ENCODE measurements at regions not wholly inside any gene's neighbourhood (a gene's known extent, or its start where the extent isn't known, plus 50 kb on each side); places are given as distances from the start of the nearest gene placed in this dataset.

DNA sequence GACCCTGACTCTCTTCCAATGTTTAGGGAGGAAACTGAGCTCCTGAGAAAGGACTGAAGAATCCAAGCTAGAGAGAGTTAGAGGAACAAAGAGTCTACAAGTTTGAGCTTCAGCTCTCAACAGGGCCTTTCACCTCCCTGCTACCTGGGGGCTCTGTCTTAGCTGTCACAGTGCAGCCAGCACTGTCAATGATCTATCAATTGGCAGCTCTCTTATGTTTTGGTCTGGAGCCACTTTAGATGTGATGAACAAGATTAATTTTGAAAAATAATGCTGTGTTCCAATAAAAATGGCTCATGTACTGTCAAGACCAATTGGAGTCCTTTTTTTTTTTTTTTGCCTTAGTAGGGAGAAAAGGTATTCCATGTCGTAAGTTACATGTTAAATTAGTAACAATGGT, 215.8 kb upstream of the TRIB2 start:
- Mint-ChIP-seq H3K9me3 (ENCODE audit: insufficient read depth) (no peaks in the 10 kb centered on the region), H3K27me3 (peaks cover 10% of the 10 kb centered on the region)

DNA sequence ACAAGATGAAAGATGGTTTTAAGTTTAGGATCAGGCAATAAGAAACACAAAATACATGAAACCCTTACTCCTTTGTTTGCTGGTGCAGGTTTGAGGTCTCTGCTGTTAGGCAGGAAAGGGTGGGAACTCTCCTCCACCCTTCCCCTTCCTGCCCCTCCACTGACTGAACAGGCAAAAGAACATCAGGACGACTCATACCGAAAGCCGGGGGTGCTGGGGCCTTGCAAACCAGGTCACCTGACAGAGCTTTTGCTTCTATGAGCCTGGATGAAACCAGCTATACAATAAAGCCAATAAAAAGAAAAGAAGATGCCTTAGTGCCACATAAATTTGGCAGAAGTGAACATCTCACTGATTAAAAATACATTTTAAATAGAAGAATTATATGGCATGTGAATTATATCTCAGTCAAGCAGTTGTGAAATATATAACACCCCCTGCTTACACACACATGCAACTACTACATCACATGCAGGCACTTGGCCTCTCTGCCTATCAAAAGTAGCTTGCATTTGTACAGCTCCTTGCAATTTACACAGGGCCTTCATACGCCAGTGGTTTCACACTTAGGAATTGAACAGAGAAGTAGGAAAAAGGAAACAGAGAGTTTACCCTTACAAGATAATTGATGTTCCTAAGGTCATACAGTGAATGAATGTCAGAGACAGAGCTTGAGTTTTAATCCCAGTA, 215.1 kb upstream of the TRIB2 start:
- H3K27me3 Mint-ChIP-seq = peaks cover 11% of the 10 kb centered on the region
- Histone ChIP-seq H3K4me1 (ENCODE audit: control insufficient read depth in 2 of 2, insufficient read depth in 2 of 2, low read length in 2 of 2) (peaks cover 55 to 62% of the 10 kb centered on the region in 2 donors), H3K36me3 (replicated peaks in 1 of 2; ENCODE audit: control extremely low read depth in 1 of 2, control insufficient read depth in 1 of 2, extremely low read depth in 1 of 2, insufficient read depth in 2 of 2, low read length in 1 of 2) (no peaks in the 10 kb centered on the region), H2AFZ (ENCODE audit: insufficient read depth, low read depth, low read length, poor library complexity, severe bottlenecking) (peak overlapping the region; percentile 36), H3K4me3 (ENCODE audit: control extremely low read depth in 1 of 5, extremely low read depth in 1 of 5, insufficient read depth in 1 of 5, low read depth in 2 of 5, low read length in 4 of 5) (peak overlapping the region in 2 of 5 experiments; percentile 15 to 42), H3K27me3 (replicated peaks in 1 of 4; ENCODE audit: control extremely low read depth in 1 of 4, control insufficient read depth in 3 of 4, insufficient read depth in 4 of 4, low read length in 3 of 4) (peaks cover 0 to 8% (median 3%) of the 10 kb centered on the region in 4 experiments), H3K9me3 (ENCODE audit: control extremely low read depth in 1 of 3, control insufficient read depth in 2 of 3, insufficient read depth in 1 of 3, low read length in 2 of 3) (no peaks in the 10 kb centered on the region), H3K4me2 (replicated peaks; ENCODE audit: low read depth, low read length, poor library complexity, severe bottlenecking) (peak overlapping the region; percentile 68), H3K79me2 (ENCODE audit: control insufficient read depth, insufficient read depth, low read length) (no peaks in the 10 kb centered on the region), H3K9ac (ENCODE audit: low read length) (peak overlapping the region; percentile 51), H3K27ac (ENCODE audit: low read length in 2 of 2) (peak overlapping the region; percentile 43 to 57), H4K20me1 (ENCODE audit: control insufficient read depth, insufficient read depth, low read length, poor library complexity, severe bottlenecking) (no peaks in the 10 kb centered on the region)
- H3K9me3 Mint-ChIP-seq (ENCODE audit: insufficient read depth) = no peaks in the 10 kb centered on the region
- ChIA-PET CTCF (interaction anchor here (0.8 to 2.8 kb wide), 3 partner anchors 12 to 215 kb away, joined by 3 to 9 read pairs (median 3); partner anchors contain the start of gene TRIB2), POLR2A (no interaction called here)
- H3K4me3 Mint-ChIP-seq = peak overlapping the region; percentile 74
- intact Hi-C loops (cut with micrococcal nuclease) = loop anchor here (5.0 kb wide), 2 partner anchors 41 to 216 kb away; partner anchors contain the start of gene TRIB2
- peak overlapping the region; percentile 81 for H3K27ac Mint-ChIP-seq
- WGBS (ENCODE audit: insufficient coverage) = no CpG with 5 or more reads among the region's 4 CpGs
- peaks cover 67% of the 10 kb centered on the region for H3K4me1 Mint-ChIP-seq
- TF ChIP-seq, protein P1, sequence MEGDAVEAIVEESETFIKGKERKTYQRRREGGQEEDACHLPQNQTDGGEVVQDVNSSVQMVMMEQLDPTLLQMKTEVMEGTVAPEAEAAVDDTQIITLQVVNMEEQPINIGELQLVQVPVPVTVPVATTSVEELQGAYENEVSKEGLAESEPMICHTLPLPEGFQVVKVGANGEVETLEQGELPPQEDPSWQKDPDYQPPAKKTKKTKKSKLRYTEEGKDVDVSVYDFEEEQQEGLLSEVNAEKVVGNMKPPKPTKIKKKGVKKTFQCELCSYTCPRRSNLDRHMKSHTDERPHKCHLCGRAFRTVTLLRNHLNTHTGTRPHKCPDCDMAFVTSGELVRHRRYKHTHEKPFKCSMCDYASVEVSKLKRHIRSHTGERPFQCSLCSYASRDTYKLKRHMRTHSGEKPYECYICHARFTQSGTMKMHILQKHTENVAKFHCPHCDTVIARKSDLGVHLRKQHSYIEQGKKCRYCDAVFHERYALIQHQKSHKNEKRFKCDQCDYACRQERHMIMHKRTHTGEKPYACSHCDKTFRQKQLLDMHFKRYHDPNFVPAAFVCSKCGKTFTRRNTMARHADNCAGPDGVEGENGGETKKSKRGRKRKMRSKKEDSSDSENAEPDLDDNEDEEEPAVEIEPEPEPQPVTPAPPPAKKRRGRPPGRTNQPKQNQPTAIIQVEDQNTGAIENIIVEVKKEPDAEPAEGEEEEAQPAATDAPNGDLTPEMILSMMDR (IDR thresholded peaks at IDR 0.05) = no peak
- TF ChIP-seq EZH2 (IDR thresholded peaks at IDR 0.05; ENCODE audit: borderline replicate concordance, insufficient read depth, low read depth, low read length, poor library complexity, severe bottlenecking) = no peak
- DNase-seq = peak; percentile 67
- ATAC-seq (ENCODE audit: low read depth) = peak; percentile 81

More for the DNA sequence above, 215.8 kb upstream of the TRIB2 start:
- TF ChIP-seq, protein P1 (IDR thresholded peaks at IDR 0.05) = no peak
- no peak for TF ChIP-seq EZH2 (IDR thresholded peaks at IDR 0.05; ENCODE audit: borderline replicate concordance, insufficient read depth, low read depth, low read length, poor library complexity, severe bottlenecking)
- Histone ChIP-seq H3K4me3 (ENCODE audit: control extremely low read depth in 1 of 5, extremely low read depth in 1 of 5, insufficient read depth in 1 of 5, low read depth in 2 of 5, low read length in 4 of 5) (no peak overlapping the region), H3K4me2 (replicated peaks; ENCODE audit: low read depth, low read length, poor library complexity, severe bottlenecking) (peak overlapping the region; percentile 68), H3K79me2 (ENCODE audit: control insufficient read depth, insufficient read depth, low read length) (no peaks in the 10 kb centered on the region), H3K9me3 (ENCODE audit: control extremely low read depth in 1 of 3, control insufficient read depth in 2 of 3, insufficient read depth in 1 of 3, low read length in 2 of 3) (no peaks in the 10 kb centered on the region), H3K36me3 (replicated peaks in 1 of 2; ENCODE audit: control extremely low read depth in 1 of 2, control insufficient read depth in 1 of 2, extremely low read depth in 1 of 2, insufficient read depth in 2 of 2, low read length in 1 of 2) (no peaks in the 10 kb centered on the region), H3K27me3 (replicated peaks in 1 of 4; ENCODE audit: control extremely low read depth in 1 of 4, control insufficient read depth in 3 of 4, insufficient read depth in 4 of 4, low read length in 3 of 4) (peaks cover 0 to 6% (median 2%) of the 10 kb centered on the region in 4 experiments), H3K9ac (ENCODE audit: low read length) (peak overlapping the region; percentile 51), H2AFZ (ENCODE audit: insufficient read depth, low read depth, low read length, poor library complexity, severe bottlenecking) (peak overlapping the region; percentile 28), H3K4me1 (ENCODE audit: control insufficient read depth in 2 of 2, insufficient read depth in 2 of 2, low read length in 2 of 2) (peaks cover 55 to 62% of the 10 kb centered on the region in 2 donors), H3K27ac (ENCODE audit: low read length in 2 of 2) (no peak overlapping the region), H4K20me1 (ENCODE audit: control insufficient read depth, insufficient read depth, low read length, poor library complexity, severe bottlenecking) (no peaks in the 10 kb centered on the region)
- POLR2A ChIA-PET = no interaction called here
- peaks cover 67% of the 10 kb centered on the region for H3K4me1 Mint-ChIP-seq
- ATAC-seq (ENCODE audit: low read depth) (no peak), DNase-seq (no peak)
- CTCF ChIA-PET = interaction anchor here (2.8 kb wide), 1 partner anchor 216 kb away, joined by 9 read pairs; the partner anchor contains the start of gene TRIB2
- WGBS (ENCODE audit: insufficient coverage) = no CpG with 5 or more reads among the region's 1 CpG
- intact Hi-C loops (cut with micrococcal nuclease) = loop anchor here (5.0 kb wide), 2 partner anchors 41 to 216 kb away; partner anchors contain the start of gene TRIB2
- peak overlapping the region; percentile 22 for H3K27ac Mint-ChIP-seq
- H3K4me3 Mint-ChIP-seq = peak overlapping the region; percentile 74

Data from B cell (primary cell).